ENCODE measurements at regions not wholly inside any gene's neighbourhood (a gene's known extent, or its start where the extent isn't known, plus 50 kb on each side); places are given as distances from the start of the nearest gene placed in this dataset.

DNA sequence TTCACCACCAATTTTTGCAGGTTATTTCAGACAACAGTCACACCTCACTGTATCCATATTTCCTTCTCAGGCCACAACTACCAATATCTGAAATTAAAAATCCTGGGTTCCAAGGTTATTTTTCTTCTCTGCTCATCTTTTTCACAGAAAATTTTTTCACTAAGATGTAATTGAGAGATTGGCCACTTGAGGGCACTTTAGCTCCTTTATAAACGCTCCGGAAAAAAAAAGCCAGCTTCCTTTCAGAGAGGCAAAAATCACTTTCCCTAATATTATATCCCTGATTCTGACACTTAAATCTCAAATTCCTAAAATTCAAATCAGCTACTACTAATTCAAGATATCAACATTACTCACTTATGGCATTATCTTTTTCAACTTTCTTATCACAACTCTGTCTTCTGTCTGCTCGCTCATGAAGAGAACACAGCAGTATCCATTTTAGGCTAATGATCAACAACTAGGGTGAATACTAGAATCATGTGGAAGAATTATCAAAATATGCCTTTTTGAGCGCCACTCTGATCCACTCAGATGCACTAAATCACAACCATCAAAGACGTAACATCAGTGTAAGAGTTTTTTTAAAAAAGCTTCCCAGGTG lies 101.4 kb upstream of the RGS1 start:
- no peak overlapping the region for H3K27ac ChIP-seq (ENCODE audit: low read length)

GRCh38 chr1:192475329-192475728 lies 100.2 kb upstream of the RGS1 start:
- Mint-ChIP-seq H3K4me3 (no peak overlapping the region), H3K27me3 (ENCODE audit: low read depth in 2 of 2) (peaks cover 2 to 4% of the 10 kb centered on the region in 2 donors), H3K36me3 (no peaks in the 10 kb centered on the region), H3K4me1 (no peaks in the 10 kb centered on the region), H3K27ac (no peak overlapping the region), H3K9me3 (no peaks in the 10 kb centered on the region)
- Histone ChIP-seq H3K27me3 (ENCODE audit: control insufficient read depth, insufficient read depth, low read length) (peaks cover 3% of the 10 kb centered on the region), H3K4me3 (ENCODE audit: low read length) (no peak overlapping the region), H3K27ac (ENCODE audit: low read length) (no peak overlapping the region), H3K9me3 (ENCODE audit: control insufficient read depth, insufficient read depth, low read length) (no peaks in the 10 kb centered on the region), H3K4me1 (ENCODE audit: control insufficient read depth, insufficient read depth, low read length) (no peaks in the 10 kb centered on the region), H3K36me3 (ENCODE audit: control insufficient read depth, insufficient read depth, low read length) (no peaks in the 10 kb centered on the region)
- intact Hi-C loops (cut with micrococcal nuclease), result loop anchor here (5.0 kb wide), 2 partner anchors 42 to 332 kb away; partner anchors contain the start of gene RGS2
- ATAC-seq, result no peak
- DNase-seq, result no peak
- TF ChIP-seq CTCF (IDR thresholded peaks at IDR 0.05), result no peak
- 87% methylated on average over 6 of the region's 6 CpGs for WGBS (ENCODE audit: insufficient coverage)

More for the DNA sequence above, 101.4 kb upstream of the RGS1 start:
- Mint-ChIP-seq H3K27ac (no peak overlapping the region), H3K4me1 (no peaks in the 10 kb centered on the region), H3K9me3 (no peaks in the 10 kb centered on the region), H3K27me3 (ENCODE audit: low read depth in 2 of 2) (peaks cover 8 to 15% of the 10 kb centered on the region in 2 donors), H3K36me3 (no peaks in the 10 kb centered on the region), H3K4me3 (no peak overlapping the region)
- peak; percentile 86 for TF ChIP-seq CTCF (IDR thresholded peaks at IDR 0.05)
- Histone ChIP-seq H3K4me1 (ENCODE audit: control insufficient read depth, insufficient read depth, low read length) (no peaks in the 10 kb centered on the region), H3K27me3 (ENCODE audit: control insufficient read depth, insufficient read depth, low read length) (peaks cover 3% of the 10 kb centered on the region), H3K4me3 (ENCODE audit: low read length) (no peak overlapping the region), H3K36me3 (ENCODE audit: control insufficient read depth, insufficient read depth, low read length) (no peaks in the 10 kb centered on the region), H3K9me3 (ENCODE audit: control insufficient read depth, insufficient read depth, low read length) (no peaks in the 10 kb centered on the region)
- peak in 1 of 2 donors; percentile 69 for DNase-seq
- peak; percentile 45 to 64 (median 58) for ATAC-seq
- 32% methylated on average over 3 of the region's 5 CpGs for WGBS (ENCODE audit: insufficient coverage)
- intact Hi-C loops (cut with micrococcal nuclease), result loop anchor here (1.0 to 5.0 kb wide), 2 partner anchors 545 to 648 kb away; partner anchors contain the start of gene CDC73

DNA sequence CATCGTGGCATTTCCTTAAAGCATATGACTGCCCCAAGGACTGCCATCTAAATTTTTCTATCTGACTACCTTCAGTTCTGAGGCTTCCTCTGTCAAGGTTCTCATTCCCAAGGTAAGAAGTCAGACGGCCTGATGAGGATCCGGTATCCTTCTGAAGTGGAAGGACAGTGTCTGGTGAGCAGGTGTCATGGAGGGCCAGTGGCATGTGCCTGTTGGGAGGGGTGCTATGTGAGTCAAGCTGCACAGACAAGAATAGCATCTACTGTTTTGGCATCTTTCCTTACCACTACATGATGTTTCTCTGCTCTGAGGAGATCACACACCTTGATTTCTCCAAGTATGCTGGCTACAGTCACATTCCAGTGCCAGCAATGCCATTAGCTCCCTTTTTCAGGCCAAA lies 99.6 kb upstream of the RGS1 start:
- Mint-ChIP-seq H3K27me3 (ENCODE audit: low read depth in 2 of 2) (no peaks in the 10 kb centered on the region), H3K9me3 (no peaks in the 10 kb centered on the region), H3K27ac (no peak overlapping the region), H3K36me3 (no peaks in the 10 kb centered on the region), H3K4me1 (no peaks in the 10 kb centered on the region), H3K4me3 (no peak overlapping the region)
- intact Hi-C loops (cut with micrococcal nuclease), result loop anchor here (5.0 kb wide), 2 partner anchors 41 to 331 kb away; partner anchors contain the start of gene RGS2
- H3K27ac ChIP-seq (ENCODE audit: low read length), result no peak overlapping the region
- ATAC-seq, result no peak
- 90% methylated on average over 3 of the region's 3 CpGs for WGBS (ENCODE audit: insufficient coverage)
- no peak for DNase-seq
- H3K9me3 ChIP-seq (ENCODE audit: control insufficient read depth, insufficient read depth, low read length), result no peaks in the 10 kb centered on the region
- H3K27me3 ChIP-seq (ENCODE audit: control insufficient read depth, insufficient read depth, low read length), result peaks cover 3% of the 10 kb centered on the region
- H3K4me1 ChIP-seq (ENCODE audit: control insufficient read depth, insufficient read depth, low read length), result no peaks in the 10 kb centered on the region
- no peaks in the 10 kb centered on the region for H3K36me3 ChIP-seq (ENCODE audit: control insufficient read depth, insufficient read depth, low read length)
- no peak overlapping the region for H3K4me3 ChIP-seq (ENCODE audit: low read length)
- no peak for TF ChIP-seq CTCF (IDR thresholded peaks at IDR 0.05)
